GM23338 (cell line): ENCODE measurements at regions not wholly inside any gene's neighbourhood (a gene's known extent, or its start where the extent isn't known, plus 50 kb on each side); places are given as distances from the start of the nearest gene placed in this dataset.

ENCODE experiments used
- ATAC-seq: fragments of 200-7000 bp; cut with Tn5 transposase; 3 replicates; pipeline ENCODE4 v1.9.1; 2020
- DNase-seq: peaks from one replicate; pipeline ENCODE4 v3.0.0-alpha.2; 2015; ENCODE audit warnings: low spot score
- H2AFZ ChIP-seq: fragments of 200-600 bp; sonication (generic); 2 replicates; pipeline ENCODE4 v1.8.0; 2016; ENCODE audit warnings: antibody characterized with exemption, mild to moderate bottlenecking, moderate library complexity
- H3F3A ChIP-seq: fragments of 200-600 bp; sonication (generic); replicated peaks from 2 replicates; pipeline ENCODE4 v1.8.0; 2017; ENCODE audit warnings: antibody characterized with exemption, mixed run types, low read depth
- H3K27ac ChIP-seq: fragments of 200-600 bp; sonication (generic); 2 replicates; pipeline ENCODE4 v1.6.1; 2016; ENCODE audit warnings: low read depth
- H3K27me3 ChIP-seq: fragments of 200-600 bp; sonication (generic); 2 replicates; pipeline ENCODE4 v1.8.0; 2016; ENCODE audit warnings: mild to moderate bottlenecking, mixed run types, moderate library complexity; ENCODE audit not compliant: insufficient read depth
- H3K36me3 ChIP-seq: fragments of 200-600 bp; sonication (generic); 2 replicates; pipeline ENCODE4 v1.8.0; 2016; ENCODE audit warnings: mild to moderate bottlenecking; ENCODE audit not compliant: insufficient read depth
- H3K4me1 ChIP-seq: fragments of 200-600 bp; sonication (generic); 2 replicates; pipeline ENCODE4 v1.8.0; 2016; ENCODE audit warnings: mild to moderate bottlenecking, moderate library complexity; ENCODE audit not compliant: insufficient read depth
- H3K4me2 ChIP-seq: fragments of 200-600 bp; sonication (generic); 2 replicates; pipeline ENCODE4 v1.7.1; 2017; ENCODE audit warnings: mixed run types
- H3K4me3 ChIP-seq: fragments of 200-600 bp; sonication (generic); 2 replicates; pipeline ENCODE4 v1.6.1; 2016; ENCODE audit warnings: mixed run types
- H3K79me2 ChIP-seq: fragments of 200-600 bp; sonication (generic); replicated peaks from 2 replicates; pipeline ENCODE4 v1.8.0; 2017; ENCODE audit warnings: mild to moderate bottlenecking; ENCODE audit not compliant: insufficient read depth
- H3K9me2 ChIP-seq: fragments of 200-600 bp; sonication (generic); 2 replicates; pipeline ENCODE4 v1.8.0; 2017; ENCODE audit not compliant: insufficient read depth
- H4K20me1 ChIP-seq: fragments of 200-600 bp; sonication (generic); replicated peaks from 2 replicates; pipeline ENCODE4 v1.8.0; 2017; ENCODE audit warnings: mild to moderate bottlenecking; ENCODE audit not compliant: insufficient read depth
- H3K27ac Mint-ChIP-seq: 2 replicates; pipeline ENCODE4 v1.8.0; 2020; ENCODE audit warnings: inconsistent platforms, mild to moderate bottlenecking, moderate library complexity, mixed read lengths
- H3K27me3 Mint-ChIP-seq: 3 replicates; pipeline ENCODE4 v1.8.0; 2022; ENCODE audit warnings: low read depth, mild to moderate bottlenecking, moderate library complexity, mixed read lengths, inconsistent platforms; ENCODE audit not compliant: insufficient read depth, poor library complexity
- H3K36me3 Mint-ChIP-seq: 3 replicates; pipeline ENCODE4 v1.8.0; 2021; ENCODE audit warnings: low read depth, mild to moderate bottlenecking, inconsistent platforms, moderate library complexity, mixed read lengths
- H3K4me1 Mint-ChIP-seq: 3 replicates; pipeline ENCODE4 v1.8.0; 2020; ENCODE audit warnings: mild to moderate bottlenecking, inconsistent platforms, mixed read lengths
- H3K4me3 Mint-ChIP-seq: 3 replicates; pipeline ENCODE4 v1.8.0; 2021; ENCODE audit warnings: moderate library complexity, mild to moderate bottlenecking, inconsistent platforms, mixed read lengths
- H3K9me3 Mint-ChIP-seq: 3 replicates; pipeline ENCODE4 v1.8.0; 2020; ENCODE audit warnings: moderate library complexity, mild to moderate bottlenecking, inconsistent platforms, mixed read lengths
- CREB1 ChIP-seq: fragments of 250-450 bp; sonication (Bioruptor Pico); IDR thresholded peaks from 2 replicates; pipeline ENCODE4 v1.5.0; 2020; ENCODE audit warnings: low read depth, mild to moderate bottlenecking, moderate library complexity
- EZH2 ChIP-seq: fragments of 200-600 bp; sonication (generic); IDR thresholded peaks from one replicate; pipeline ENCODE4 v1.8.0; 2017; ENCODE audit warnings: antibody characterized with exemption, mild to moderate bottlenecking, low read depth; ENCODE audit not compliant: unreplicated experiment
- EZH2phosphoT487 ChIP-seq: fragments of 200-600 bp; sonication (generic); IDR thresholded peaks from one replicate; pipeline ENCODE4 v1.8.1; 2018; ENCODE audit warnings: antibody characterized with exemption; ENCODE audit not compliant: unreplicated experiment
- JUNB ChIP-seq: IDR thresholded peaks from one replicate; pipeline ENCODE4 v1.6.1; 2016; ENCODE audit warnings: antibody characterized with exemption; ENCODE audit not compliant: unreplicated experiment
- NANOG ChIP-seq: IDR thresholded peaks from 2 replicates; pipeline ENCODE4 v1.6.1; 2016; ENCODE audit warnings: antibody characterized with exemption, borderline replicate concordance
- POLR2AphosphoS5 ChIP-seq: IDR thresholded peaks from 2 replicates; pipeline ENCODE4 v1.6.1; 2016; ENCODE audit warnings: antibody characterized with exemption, low read depth
- STAT1 ChIP-seq: IDR thresholded peaks from one replicate; pipeline ENCODE4 v1.6.1; 2016; ENCODE audit warnings: antibody characterized with exemption; ENCODE audit not compliant: unreplicated experiment
- ZNF114 ChIP-seq: fragments of 250-450 bp; sonication (Bioruptor Pico); IDR thresholded peaks from 2 replicates; pipeline ENCODE4 v1.5.0; 2020; ENCODE audit warnings: mild to moderate bottlenecking, moderate library complexity
- ZNF331 ChIP-seq: fragments of 250-450 bp; sonication (Bioruptor Pico); IDR thresholded peaks from 2 replicates; pipeline ENCODE4 v1.5.0; 2020; ENCODE audit warnings: low read depth, mild to moderate bottlenecking, moderate library complexity
- TF ChIP-seq, protein P1 (sequence below): IDR thresholded peaks from one replicate; pipeline ENCODE4 v1.6.1; 2018; ENCODE audit warnings: antibody characterized with exemption; ENCODE audit not compliant: unreplicated experiment
- TF ChIP-seq, protein P2 (sequence below): IDR thresholded peaks from 2 replicates; pipeline ENCODE4 v1.6.1; 2016; ENCODE audit warnings: antibody characterized with exemption
- TF ChIP-seq, protein P3 (sequence below): fragments of 250-450 bp; sonication (Bioruptor Pico); IDR thresholded peaks from 2 replicates; pipeline ENCODE4 v1.5.0; 2020; ENCODE audit warnings: mild to moderate bottlenecking, moderate library complexity
- TF ChIP-seq, protein P4 (sequence below), 2 experiments: fragments of 200-600 bp in 1 of 2; sonication (generic) in 1 of 2; conservative IDR thresholded peaks; 2 replicates each; pipeline versions ENCODE4 v1.5.1 to v1.6.1; 2016 to 2017; ENCODE audit warnings: antibody characterized with exemption in 2 of 2, low read depth in 2 of 2, mild to moderate bottlenecking in 2 of 2, moderate library complexity in 1 of 2

DNA sequence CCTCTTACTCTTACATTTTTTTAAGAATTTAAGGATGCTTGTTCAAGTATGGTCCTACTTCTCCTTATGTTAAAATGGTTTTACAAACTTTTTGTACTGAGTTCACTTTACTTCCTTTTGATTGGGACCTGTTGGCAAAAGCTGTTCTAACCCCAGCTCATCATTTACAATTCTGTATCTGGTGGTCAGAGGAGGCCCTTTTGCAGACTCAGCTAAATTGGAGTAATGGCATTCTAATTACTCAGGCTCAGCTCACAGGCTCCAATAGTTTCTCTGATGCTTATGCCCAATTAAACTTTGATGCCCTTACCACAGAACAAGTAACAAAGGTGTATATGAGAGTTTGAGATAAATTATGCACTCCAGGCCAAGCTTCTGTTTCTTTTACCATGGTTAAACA, 1632.0 kb downstream of the UQCRFS1 start:
- Histone ChIP-seq H3K4me3 (no peak overlapping the region), H3K79me2 (no peaks in the 10 kb centered on the region), H3K36me3 (peaks cover 8% of the 10 kb centered on the region; the same call in 1 of the 2 replicates), H3F3A (no peaks in the 10 kb centered on the region), H3K27me3 (no peaks in the 10 kb centered on the region), H3K27ac (no peak overlapping the region), H3K9me2 (no peaks in the 10 kb centered on the region), H4K20me1 (no peaks in the 10 kb centered on the region), H3K4me2 (no peak overlapping the region), H3K4me1 (no peaks in the 10 kb centered on the region), H2AFZ (no peak overlapping the region)
- ATAC-seq (no peak), DNase-seq (no peak)
- Mint-ChIP-seq H3K9me3 (peaks cover 98% of the 10 kb centered on the region), H3K4me3 (no peak overlapping the region), H3K27ac (no peak overlapping the region), H3K4me1 (no peaks in the 10 kb centered on the region), H3K36me3 (peaks cover 29% of the 10 kb centered on the region), H3K27me3 (no peaks in the 10 kb centered on the region)
- TF ChIP-seq, protein P1, sequence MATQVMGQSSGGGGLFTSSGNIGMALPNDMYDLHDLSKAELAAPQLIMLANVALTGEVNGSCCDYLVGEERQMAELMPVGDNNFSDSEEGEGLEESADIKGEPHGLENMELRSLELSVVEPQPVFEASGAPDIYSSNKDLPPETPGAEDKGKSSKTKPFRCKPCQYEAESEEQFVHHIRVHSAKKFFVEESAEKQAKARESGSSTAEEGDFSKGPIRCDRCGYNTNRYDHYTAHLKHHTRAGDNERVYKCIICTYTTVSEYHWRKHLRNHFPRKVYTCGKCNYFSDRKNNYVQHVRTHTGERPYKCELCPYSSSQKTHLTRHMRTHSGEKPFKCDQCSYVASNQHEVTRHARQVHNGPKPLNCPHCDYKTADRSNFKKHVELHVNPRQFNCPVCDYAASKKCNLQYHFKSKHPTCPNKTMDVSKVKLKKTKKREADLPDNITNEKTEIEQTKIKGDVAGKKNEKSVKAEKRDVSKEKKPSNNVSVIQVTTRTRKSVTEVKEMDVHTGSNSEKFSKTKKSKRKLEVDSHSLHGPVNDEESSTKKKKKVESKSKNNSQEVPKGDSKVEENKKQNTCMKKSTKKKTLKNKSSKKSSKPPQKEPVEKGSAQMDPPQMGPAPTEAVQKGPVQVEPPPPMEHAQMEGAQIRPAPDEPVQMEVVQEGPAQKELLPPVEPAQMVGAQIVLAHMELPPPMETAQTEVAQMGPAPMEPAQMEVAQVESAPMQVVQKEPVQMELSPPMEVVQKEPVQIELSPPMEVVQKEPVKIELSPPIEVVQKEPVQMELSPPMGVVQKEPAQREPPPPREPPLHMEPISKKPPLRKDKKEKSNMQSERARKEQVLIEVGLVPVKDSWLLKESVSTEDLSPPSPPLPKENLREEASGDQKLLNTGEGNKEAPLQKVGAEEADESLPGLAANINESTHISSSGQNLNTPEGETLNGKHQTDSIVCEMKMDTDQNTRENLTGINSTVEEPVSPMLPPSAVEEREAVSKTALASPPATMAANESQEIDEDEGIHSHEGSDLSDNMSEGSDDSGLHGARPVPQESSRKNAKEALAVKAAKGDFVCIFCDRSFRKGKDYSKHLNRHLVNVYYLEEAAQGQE, result no peak
- no peak for TF ChIP-seq CREB1
- TF ChIP-seq, protein P2, sequence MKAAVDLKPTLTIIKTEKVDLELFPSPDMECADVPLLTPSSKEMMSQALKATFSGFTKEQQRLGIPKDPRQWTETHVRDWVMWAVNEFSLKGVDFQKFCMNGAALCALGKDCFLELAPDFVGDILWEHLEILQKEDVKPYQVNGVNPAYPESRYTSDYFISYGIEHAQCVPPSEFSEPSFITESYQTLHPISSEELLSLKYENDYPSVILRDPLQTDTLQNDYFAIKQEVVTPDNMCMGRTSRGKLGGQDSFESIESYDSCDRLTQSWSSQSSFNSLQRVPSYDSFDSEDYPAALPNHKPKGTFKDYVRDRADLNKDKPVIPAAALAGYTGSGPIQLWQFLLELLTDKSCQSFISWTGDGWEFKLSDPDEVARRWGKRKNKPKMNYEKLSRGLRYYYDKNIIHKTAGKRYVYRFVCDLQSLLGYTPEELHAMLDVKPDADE, result no peak
- no peak for TF ChIP-seq ZNF331 (CRISPR knock-in tag)
- TF ChIP-seq, protein P3, sequence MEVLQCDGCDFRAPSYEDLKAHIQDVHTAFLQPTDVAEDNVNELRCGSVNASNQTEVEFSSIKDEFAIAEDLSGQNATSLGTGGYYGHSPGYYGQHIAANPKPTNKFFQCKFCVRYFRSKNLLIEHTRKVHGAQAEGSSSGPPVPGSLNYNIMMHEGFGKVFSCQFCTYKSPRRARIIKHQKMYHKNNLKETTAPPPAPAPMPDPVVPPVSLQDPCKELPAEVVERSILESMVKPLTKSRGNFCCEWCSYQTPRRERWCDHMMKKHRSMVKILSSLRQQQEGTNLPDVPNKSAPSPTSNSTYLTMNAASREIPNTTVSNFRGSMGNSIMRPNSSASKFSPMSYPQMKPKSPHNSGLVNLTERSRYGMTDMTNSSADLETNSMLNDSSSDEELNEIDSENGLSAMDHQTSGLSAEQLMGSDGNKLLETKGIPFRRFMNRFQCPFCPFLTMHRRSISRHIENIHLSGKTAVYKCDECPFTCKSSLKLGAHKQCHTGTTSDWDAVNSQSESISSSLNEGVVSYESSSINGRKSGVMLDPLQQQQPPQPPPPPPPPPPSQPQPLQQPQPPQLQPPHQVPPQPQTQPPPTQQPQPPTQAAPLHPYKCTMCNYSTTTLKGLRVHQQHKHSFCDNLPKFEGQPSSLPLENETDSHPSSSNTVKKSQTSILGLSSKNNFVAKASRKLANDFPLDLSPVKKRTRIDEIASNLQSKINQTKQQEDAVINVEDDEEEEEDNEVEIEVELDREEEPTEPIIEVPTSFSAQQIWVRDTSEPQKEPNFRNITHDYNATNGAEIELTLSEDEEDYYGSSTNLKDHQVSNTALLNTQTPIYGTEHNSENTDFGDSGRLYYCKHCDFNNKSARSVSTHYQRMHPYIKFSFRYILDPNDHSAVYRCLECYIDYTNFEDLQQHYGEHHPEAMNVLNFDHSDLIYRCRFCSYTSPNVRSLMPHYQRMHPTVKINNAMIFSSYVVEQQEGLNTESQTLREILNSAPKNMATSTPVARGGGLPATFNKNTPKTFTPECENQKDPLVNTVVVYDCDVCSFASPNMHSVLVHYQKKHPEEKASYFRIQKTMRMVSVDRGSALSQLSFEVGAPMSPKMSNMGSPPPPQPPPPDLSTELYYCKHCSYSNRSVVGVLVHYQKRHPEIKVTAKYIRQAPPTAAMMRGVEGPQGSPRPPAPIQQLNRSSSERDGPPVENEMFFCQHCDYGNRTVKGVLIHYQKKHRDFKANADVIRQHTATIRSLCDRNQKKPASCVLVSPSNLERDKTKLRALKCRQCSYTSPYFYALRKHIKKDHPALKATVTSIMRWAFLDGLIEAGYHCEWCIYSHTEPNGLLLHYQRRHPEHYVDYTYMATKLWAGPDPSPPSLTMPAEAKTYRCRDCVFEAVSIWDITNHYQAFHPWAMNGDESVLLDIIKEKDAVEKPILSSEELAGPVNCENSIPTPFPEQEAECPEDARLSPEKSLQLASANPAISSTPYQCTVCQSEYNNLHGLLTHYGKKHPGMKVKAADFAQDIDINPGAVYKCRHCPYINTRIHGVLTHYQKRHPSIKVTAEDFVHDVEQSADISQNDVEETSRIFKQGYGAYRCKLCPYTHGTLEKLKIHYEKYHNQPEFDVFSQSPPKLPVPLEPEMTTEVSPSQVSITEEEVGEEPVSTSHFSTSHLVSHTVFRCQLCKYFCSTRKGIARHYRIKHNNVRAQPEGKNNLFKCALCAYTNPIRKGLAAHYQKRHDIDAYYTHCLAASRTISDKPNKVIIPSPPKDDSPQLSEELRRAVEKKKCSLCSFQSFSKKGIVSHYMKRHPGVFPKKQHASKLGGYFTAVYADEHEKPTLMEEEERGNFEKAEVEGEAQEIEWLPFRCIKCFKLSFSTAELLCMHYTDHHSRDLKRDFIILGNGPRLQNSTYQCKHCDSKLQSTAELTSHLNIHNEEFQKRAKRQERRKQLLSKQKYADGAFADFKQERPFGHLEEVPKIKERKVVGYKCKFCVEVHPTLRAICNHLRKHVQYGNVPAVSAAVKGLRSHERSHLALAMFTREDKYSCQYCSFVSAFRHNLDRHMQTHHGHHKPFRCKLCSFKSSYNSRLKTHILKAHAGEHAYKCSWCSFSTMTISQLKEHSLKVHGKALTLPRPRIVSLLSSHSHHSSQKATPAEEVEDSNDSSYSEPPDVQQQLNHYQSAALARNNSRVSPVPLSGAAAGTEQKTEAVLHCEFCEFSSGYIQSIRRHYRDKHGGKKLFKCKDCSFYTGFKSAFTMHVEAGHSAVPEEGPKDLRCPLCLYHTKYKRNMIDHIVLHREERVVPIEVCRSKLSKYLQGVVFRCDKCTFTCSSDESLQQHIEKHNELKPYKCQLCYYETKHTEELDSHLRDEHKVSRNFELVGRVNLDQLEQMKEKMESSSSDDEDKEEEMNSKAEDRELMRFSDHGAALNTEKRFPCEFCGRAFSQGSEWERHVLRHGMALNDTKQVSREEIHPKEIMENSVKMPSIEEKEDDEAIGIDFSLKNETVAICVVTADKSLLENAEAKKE (CRISPR knock-in tag), result no peak
- TF ChIP-seq JUNB, result no peak
- TF ChIP-seq EZH2, result no peak
- no peak for TF ChIP-seq POLR2AphosphoS5
- TF ChIP-seq ZNF114 (CRISPR knock-in tag), result no peak
- no peak for TF ChIP-seq EZH2phosphoT487
- TF ChIP-seq STAT1, result no peak
- no peak for TF ChIP-seq NANOG
- TF ChIP-seq, protein P4, sequence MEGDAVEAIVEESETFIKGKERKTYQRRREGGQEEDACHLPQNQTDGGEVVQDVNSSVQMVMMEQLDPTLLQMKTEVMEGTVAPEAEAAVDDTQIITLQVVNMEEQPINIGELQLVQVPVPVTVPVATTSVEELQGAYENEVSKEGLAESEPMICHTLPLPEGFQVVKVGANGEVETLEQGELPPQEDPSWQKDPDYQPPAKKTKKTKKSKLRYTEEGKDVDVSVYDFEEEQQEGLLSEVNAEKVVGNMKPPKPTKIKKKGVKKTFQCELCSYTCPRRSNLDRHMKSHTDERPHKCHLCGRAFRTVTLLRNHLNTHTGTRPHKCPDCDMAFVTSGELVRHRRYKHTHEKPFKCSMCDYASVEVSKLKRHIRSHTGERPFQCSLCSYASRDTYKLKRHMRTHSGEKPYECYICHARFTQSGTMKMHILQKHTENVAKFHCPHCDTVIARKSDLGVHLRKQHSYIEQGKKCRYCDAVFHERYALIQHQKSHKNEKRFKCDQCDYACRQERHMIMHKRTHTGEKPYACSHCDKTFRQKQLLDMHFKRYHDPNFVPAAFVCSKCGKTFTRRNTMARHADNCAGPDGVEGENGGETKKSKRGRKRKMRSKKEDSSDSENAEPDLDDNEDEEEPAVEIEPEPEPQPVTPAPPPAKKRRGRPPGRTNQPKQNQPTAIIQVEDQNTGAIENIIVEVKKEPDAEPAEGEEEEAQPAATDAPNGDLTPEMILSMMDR (conservative IDR thresholded peaks at IDR 0.05; ENCODE audit: low read depth in 2 of 2), result no peak
